ENCODE measurements at regions not wholly inside any gene's neighbourhood (a gene's known extent, or its start where the extent isn't known, plus 50 kb on each side); places are given as distances from the start of the nearest gene placed in this dataset.

DNA sequence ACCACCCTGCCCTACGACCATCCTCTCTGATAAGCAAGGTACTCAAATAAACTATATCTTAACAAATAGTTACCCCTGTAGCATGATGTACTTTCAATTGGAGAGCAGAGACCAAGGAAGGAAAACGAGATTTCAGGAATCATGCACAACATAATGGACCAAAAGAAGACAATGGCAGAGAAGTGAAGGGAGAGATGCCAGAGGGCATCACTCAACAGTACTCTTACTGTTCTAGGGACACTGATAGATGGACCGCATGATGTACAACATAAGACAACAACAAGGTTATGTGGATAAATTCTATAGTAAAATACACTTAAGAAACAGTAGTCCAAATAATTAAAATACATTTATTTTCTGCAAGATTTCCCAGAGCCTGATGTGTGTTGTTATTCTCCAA lies 77.5 kb upstream of the IFNG-AS1 start:
- POLR2A ChIA-PET = no interaction called here

DNA sequence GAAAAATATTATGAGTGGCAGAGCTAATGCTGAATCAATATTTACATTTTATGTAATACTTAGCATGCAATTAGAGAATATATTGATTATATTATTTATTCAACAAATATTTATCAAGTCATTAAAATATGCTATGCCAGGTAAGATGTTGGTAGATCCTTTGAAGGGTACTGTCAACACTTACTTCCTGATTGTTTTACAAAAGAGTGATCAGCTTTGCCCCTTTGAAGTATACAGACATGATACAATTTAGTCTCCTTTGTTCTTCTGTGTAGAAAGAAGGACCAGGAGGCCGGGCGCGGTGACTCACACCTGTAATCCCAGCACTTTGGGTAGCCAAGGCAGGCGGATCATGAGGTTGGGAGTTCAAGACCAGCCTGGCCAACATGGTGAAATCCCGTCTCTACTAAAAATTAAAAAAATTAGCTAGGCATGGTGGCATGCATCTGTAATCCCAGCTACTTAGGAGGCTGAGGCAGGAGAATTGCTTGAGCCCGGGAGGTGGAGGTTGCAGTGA lies 73.9 kb upstream of the IFNG-AS1 start:
- CTCF ChIA-PET = interaction anchor here (0.6 kb wide), 1 partner anchor 15 kb away, joined by 3 read pairs; no protein-coding TSS in a partner anchor
- Histone ChIP-seq H3K27ac (ENCODE audit: extremely low read depth, low read depth, low read length) (no peak overlapping the region), H3K36me3 (ENCODE audit: control insufficient read depth in 2 of 2, insufficient read depth in 1 of 2, low read length in 2 of 2) (no peaks in the 10 kb centered on the region), H3K4me1 (ENCODE audit: control insufficient read depth, insufficient read depth, low read length) (no peaks in the 10 kb centered on the region; the same call in 1 of the 2 replicates), H3K9me3 (ENCODE audit: control insufficient read depth, insufficient read depth, low read depth, low read length) (no peaks in the 10 kb centered on the region), H3K4me3 (ENCODE audit: low read depth, low read length) (no peak overlapping the region)
- POLR2A ChIA-PET = no interaction called here
- no peak for TF ChIP-seq ZNF404 (tag by site-specific recombination; IDR thresholded peaks at IDR 0.05)
- no peak for TF ChIP-seq KLF10 (tag by site-specific recombination; IDR thresholded peaks at IDR 0.05)
- TF ChIP-seq ZBTB8A (tag by site-specific recombination; IDR thresholded peaks at IDR 0.05) = no peak
- TF ChIP-seq ZNF830 (tag by site-specific recombination; IDR thresholded peaks at IDR 0.05; ENCODE audit: low read depth) = no peak
- no peak for TF ChIP-seq ZNF266 (tag by site-specific recombination; IDR thresholded peaks at IDR 0.05; ENCODE audit: low read depth)
- no peak for TF ChIP-seq KLF7 (tag by site-specific recombination; IDR thresholded peaks at IDR 0.05; ENCODE audit: borderline replicate concordance)
- TF ChIP-seq ZNF658 (tag by site-specific recombination; IDR thresholded peaks at IDR 0.05) = no peak
- TF ChIP-seq, protein P1, sequence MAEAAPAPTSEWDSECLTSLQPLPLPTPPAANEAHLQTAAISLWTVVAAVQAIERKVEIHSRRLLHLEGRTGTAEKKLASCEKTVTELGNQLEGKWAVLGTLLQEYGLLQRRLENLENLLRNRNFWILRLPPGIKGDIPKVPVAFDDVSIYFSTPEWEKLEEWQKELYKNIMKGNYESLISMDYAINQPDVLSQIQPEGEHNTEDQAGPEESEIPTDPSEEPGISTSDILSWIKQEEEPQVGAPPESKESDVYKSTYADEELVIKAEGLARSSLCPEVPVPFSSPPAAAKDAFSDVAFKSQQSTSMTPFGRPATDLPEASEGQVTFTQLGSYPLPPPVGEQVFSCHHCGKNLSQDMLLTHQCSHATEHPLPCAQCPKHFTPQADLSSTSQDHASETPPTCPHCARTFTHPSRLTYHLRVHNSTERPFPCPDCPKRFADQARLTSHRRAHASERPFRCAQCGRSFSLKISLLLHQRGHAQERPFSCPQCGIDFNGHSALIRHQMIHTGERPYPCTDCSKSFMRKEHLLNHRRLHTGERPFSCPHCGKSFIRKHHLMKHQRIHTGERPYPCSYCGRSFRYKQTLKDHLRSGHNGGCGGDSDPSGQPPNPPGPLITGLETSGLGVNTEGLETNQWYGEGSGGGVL (tag by site-specific recombination; IDR thresholded peaks at IDR 0.05) = no peak
- TF ChIP-seq, protein P2, sequence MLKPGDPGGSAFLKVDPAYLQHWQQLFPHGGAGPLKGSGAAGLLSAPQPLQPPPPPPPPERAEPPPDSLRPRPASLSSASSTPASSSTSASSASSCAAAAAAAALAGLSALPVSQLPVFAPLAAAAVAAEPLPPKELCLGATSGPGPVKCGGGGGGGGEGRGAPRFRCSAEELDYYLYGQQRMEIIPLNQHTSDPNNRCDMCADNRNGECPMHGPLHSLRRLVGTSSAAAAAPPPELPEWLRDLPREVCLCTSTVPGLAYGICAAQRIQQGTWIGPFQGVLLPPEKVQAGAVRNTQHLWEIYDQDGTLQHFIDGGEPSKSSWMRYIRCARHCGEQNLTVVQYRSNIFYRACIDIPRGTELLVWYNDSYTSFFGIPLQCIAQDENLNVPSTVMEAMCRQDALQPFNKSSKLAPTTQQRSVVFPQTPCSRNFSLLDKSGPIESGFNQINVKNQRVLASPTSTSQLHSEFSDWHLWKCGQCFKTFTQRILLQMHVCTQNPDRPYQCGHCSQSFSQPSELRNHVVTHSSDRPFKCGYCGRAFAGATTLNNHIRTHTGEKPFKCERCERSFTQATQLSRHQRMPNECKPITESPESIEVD (tag by site-specific recombination; IDR thresholded peaks at IDR 0.05) = no peak
- no peak for TF ChIP-seq ZBTB48 (tag by site-specific recombination; IDR thresholded peaks at IDR 0.05)
- TF ChIP-seq ZIC2 (tag by site-specific recombination; IDR thresholded peaks at IDR 0.05) = no peak

More for the DNA sequence above, 77.5 kb upstream of the IFNG-AS1 start:
- Histone ChIP-seq H3K36me3 (ENCODE audit: control insufficient read depth in 2 of 2, insufficient read depth in 1 of 2, low read length in 2 of 2) (no peaks in the 10 kb centered on the region), H3K9me3 (ENCODE audit: control insufficient read depth, insufficient read depth, low read depth, low read length) (no peaks in the 10 kb centered on the region), H3K27ac (ENCODE audit: extremely low read depth, low read depth, low read length) (no peak overlapping the region), H3K4me3 (ENCODE audit: low read depth, low read length) (no peak overlapping the region), H3K4me1 (ENCODE audit: control insufficient read depth, insufficient read depth, low read length) (no peaks in the 10 kb centered on the region)
- CTCF ChIA-PET = no interaction called here
- TF ChIP-seq WT1 (tag by site-specific recombination; IDR thresholded peaks at IDR 0.05) (no peak), ZNF37A (tag by site-specific recombination; IDR thresholded peaks at IDR 0.05) (no peak), ZNF76 (tag by site-specific recombination; IDR thresholded peaks at IDR 0.05; ENCODE audit: borderline replicate concordance, low read depth) (no peak), ZNF391 (tag by site-specific recombination; IDR thresholded peaks at IDR 0.05; ENCODE audit: borderline replicate concordance, low read depth) (no peak), SP7 (tag by site-specific recombination; IDR thresholded peaks at IDR 0.05) (no peak), ZNF660 (tag by site-specific recombination; IDR thresholded peaks at IDR 0.05) (no peak)
- TF ChIP-seq, protein P3, sequence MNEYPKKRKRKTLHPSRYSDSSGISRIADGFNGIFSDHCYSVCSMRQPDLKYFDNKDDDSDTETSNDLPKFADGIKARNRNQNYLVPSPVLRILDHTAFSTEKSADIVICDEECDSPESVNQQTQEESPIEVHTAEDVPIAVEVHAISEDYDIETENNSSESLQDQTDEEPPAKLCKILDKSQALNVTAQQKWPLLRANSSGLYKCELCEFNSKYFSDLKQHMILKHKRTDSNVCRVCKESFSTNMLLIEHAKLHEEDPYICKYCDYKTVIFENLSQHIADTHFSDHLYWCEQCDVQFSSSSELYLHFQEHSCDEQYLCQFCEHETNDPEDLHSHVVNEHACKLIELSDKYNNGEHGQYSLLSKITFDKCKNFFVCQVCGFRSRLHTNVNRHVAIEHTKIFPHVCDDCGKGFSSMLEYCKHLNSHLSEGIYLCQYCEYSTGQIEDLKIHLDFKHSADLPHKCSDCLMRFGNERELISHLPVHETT (tag by site-specific recombination; IDR thresholded peaks at IDR 0.05) = no peak
- TF ChIP-seq, protein P4, sequence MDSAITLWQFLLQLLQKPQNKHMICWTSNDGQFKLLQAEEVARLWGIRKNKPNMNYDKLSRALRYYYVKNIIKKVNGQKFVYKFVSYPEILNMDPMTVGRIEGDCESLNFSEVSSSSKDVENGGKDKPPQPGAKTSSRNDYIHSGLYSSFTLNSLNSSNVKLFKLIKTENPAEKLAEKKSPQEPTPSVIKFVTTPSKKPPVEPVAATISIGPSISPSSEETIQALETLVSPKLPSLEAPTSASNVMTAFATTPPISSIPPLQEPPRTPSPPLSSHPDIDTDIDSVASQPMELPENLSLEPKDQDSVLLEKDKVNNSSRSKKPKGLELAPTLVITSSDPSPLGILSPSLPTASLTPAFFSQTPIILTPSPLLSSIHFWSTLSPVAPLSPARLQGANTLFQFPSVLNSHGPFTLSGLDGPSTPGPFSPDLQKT (IDR thresholded peaks at IDR 0.05; ENCODE audit: borderline replicate concordance, low read depth, low read length) = no peak
- TF ChIP-seq, protein P5, sequence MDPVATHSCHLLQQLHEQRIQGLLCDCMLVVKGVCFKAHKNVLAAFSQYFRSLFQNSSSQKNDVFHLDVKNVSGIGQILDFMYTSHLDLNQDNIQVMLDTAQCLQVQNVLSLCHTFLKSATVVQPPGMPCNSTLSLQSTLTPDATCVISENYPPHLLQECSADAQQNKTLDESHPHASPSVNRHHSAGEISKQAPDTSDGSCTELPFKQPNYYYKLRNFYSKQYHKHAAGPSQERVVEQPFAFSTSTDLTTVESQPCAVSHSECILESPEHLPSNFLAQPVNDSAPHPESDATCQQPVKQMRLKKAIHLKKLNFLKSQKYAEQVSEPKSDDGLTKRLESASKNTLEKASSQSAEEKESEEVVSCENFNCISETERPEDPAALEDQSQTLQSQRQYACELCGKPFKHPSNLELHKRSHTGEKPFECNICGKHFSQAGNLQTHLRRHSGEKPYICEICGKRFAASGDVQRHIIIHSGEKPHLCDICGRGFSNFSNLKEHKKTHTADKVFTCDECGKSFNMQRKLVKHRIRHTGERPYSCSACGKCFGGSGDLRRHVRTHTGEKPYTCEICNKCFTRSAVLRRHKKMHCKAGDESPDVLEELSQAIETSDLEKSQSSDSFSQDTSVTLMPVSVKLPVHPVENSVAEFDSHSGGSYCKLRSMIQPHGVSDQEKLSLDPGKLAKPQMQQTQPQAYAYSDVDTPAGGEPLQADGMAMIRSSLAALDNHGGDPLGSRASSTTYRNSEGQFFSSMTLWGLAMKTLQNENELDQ (tag by site-specific recombination; IDR thresholded peaks at IDR 0.05; ENCODE audit: low read depth) = no peak

All from HEK293 (cell line).